NCI-H1930 (cell line): ENCODE measurements at regions not wholly inside any gene's neighbourhood (a gene's known extent, or its start where the extent isn't known, plus 50 kb on each side); places are given as distances from the start of the nearest gene placed in this dataset.
"Not testable (repeated sequence)": the region's sequence is repeated elsewhere in the genome, so short reads cannot be mapped to it uniquely, and the experiment has no call there.

ENCODE experiments used
- DNase-seq, 2 experiments: peaks; one replicate each; lab custom pipeline; 2025; lab: John Stamatoyannopoulos, UW

- not testable (repeated sequence) for DNase-seq
Observed at GRCh38 chr1:5766996-5767395, 225.2 kb downstream of the NPHP4 start.

GRCh38 chr1:5765997-5766913, 226.0 kb downstream of the NPHP4 start:
- DNase-seq: no peak

GRCh38 chr1:5765483-5765882, 226.7 kb downstream of the NPHP4 start:
- DNase-seq: no peak

GRCh38 chr1:5764959-5765358, 227.3 kb downstream of the NPHP4 start:
- no peak for DNase-seq

- no peak for DNase-seq
Observed at GRCh38 chr1:5764464-5764863, 227.8 kb downstream of the NPHP4 start.

GRCh38 chr1:5763696-5764370, 228.4 kb downstream of the NPHP4 start:
- DNase-seq: no peak

- DNase-seq: no peak
Observed at GRCh38 chr1:5758859-5759578, 233.2 kb downstream of the NPHP4 start.

- DNase-seq: no peak
Observed at GRCh38 chr1:5758000-5758858, 234.0 kb downstream of the NPHP4 start.

GRCh38 chr1:5757187-5757805, 234.9 kb downstream of the NPHP4 start:
- DNase-seq: no peak

GRCh38 chr1:5756434-5757186, 235.6 kb downstream of the NPHP4 start:
- DNase-seq: no peak

GRCh38 chr1:5755552-5756125, 236.6 kb downstream of the NPHP4 start:
- no peak for DNase-seq

- DNase-seq: no peak
Observed at GRCh38 chr1:5754817-5755551, 237.2 kb downstream of the NPHP4 start.

- DNase-seq: no peak
Observed at GRCh38 chr1:5753549-5754421, 238.4 kb downstream of the NPHP4 start.

GRCh38 chr1:5752746-5753548, 239.3 kb downstream of the NPHP4 start:
- DNase-seq: no peak

GRCh38 chr1:5751833-5752745, 240.1 kb downstream of the NPHP4 start:
- DNase-seq: no peak

- no peak for DNase-seq
Observed at GRCh38 chr1:5751163-5751540, 241.1 kb downstream of the NPHP4 start.
